ENCODE measurements at regions not wholly inside any gene's neighbourhood (a gene's known extent, or its start where the extent isn't known, plus 50 kb on each side); places are given as distances from the start of the nearest gene placed in this dataset.
"Not testable (repeated sequence)": the region's sequence is repeated elsewhere in the genome, so short reads cannot be mapped to it uniquely, and the experiment has no call there.

DNA sequence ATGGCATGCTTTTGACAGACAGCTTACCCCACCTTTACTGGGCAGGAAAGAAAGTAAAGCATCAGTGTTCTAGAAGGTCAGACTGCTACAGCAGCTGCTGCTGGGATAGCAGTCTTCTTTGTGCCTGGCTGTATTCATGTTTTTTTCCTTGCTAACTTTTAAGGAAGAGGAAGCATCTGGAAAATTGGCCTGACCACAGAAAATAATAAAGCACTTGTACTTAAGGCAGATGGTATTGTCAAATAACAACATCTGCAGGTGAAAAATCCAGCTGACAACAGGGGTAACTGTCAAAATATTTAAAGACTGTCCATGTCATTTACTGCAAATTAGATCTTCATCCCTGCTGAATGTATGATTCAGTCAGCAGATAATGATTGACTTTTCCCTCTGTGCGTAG is 229.0 kb downstream of the OXSM start:
- no peaks in the 10 kb centered on the region for H3K9me3 ChIP-seq (ENCODE audit: control insufficient read depth, low read length)
- no peak overlapping the region for H3K4me3 ChIP-seq (ENCODE audit: low read depth, low read length)
- no peak overlapping the region for H3K27ac ChIP-seq
- H3K9ac ChIP-seq, result no peak overlapping the region
- H3K4me2 ChIP-seq (ENCODE audit: low read length), result no peak overlapping the region
- TF ChIP-seq, protein P1, sequence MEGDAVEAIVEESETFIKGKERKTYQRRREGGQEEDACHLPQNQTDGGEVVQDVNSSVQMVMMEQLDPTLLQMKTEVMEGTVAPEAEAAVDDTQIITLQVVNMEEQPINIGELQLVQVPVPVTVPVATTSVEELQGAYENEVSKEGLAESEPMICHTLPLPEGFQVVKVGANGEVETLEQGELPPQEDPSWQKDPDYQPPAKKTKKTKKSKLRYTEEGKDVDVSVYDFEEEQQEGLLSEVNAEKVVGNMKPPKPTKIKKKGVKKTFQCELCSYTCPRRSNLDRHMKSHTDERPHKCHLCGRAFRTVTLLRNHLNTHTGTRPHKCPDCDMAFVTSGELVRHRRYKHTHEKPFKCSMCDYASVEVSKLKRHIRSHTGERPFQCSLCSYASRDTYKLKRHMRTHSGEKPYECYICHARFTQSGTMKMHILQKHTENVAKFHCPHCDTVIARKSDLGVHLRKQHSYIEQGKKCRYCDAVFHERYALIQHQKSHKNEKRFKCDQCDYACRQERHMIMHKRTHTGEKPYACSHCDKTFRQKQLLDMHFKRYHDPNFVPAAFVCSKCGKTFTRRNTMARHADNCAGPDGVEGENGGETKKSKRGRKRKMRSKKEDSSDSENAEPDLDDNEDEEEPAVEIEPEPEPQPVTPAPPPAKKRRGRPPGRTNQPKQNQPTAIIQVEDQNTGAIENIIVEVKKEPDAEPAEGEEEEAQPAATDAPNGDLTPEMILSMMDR (IDR thresholded peaks at IDR 0.05), result no peak
- no peaks in the 10 kb centered on the region for H3K36me3 ChIP-seq (ENCODE audit: control insufficient read depth, insufficient read depth, low read length)
- no peaks in the 10 kb centered on the region for H3K4me1 ChIP-seq
- no peaks in the 10 kb centered on the region for H3K79me2 ChIP-seq
- no peak overlapping the region for H2AFZ ChIP-seq
- H3K27me3 ChIP-seq (ENCODE audit: control insufficient read depth, insufficient read depth, low read length), result no peaks in the 10 kb centered on the region

DNA sequence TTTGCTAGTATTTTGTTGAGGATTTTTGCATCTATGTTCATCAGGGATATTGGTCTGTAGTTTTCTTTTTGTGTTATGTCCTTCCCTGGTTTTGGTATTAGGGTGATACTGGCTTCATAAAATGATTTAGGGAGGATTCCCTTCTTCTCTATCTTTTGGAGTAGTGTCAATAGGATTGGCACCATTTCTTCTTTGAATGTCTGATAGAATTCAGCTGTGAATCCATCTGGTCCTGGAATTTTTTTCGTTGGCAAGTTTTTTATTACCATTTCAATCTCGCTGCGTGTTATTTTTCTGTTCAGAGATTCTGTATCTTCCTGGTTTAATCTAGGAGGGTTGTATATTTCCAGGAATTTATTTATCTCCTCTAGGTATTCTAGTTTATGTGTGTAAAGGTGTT is 234.3 kb downstream of the OXSM start:
- not testable (repeated sequence) for H3K4me2 ChIP-seq (ENCODE audit: low read length); H2AFZ ChIP-seq; H3K36me3 ChIP-seq (ENCODE audit: control insufficient read depth, insufficient read depth, low read length); H3K9ac ChIP-seq; H3K4me1 ChIP-seq; H3K9me3 ChIP-seq (ENCODE audit: control insufficient read depth, low read length); H3K27ac ChIP-seq; H3K4me3 ChIP-seq (ENCODE audit: low read depth, low read length); H3K27me3 ChIP-seq (ENCODE audit: control insufficient read depth, insufficient read depth, low read length); H3K79me2 ChIP-seq

DNA sequence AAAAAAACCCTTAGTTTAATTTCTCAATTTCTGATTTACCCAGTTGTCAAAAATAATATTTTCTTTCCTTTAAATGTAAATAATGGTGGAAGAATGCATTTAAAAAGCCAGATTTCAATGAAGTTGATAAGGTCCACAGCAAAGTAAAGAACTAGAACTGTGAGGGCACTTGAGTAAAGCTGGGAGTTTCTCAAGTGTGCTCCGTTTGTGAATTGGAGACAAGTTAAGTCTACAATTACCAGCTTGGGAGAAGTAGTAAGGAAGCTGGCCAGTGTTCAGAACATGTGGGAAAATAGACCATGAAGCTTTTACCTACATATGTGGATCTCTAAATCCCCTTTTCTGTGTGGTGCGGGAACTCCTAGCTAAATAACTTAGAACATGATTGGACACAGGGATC is 239.4 kb downstream of the OXSM start:
- Histone ChIP-seq H3K9me3 (ENCODE audit: control insufficient read depth, low read length) (no peaks in the 10 kb centered on the region), H2AFZ (no peak overlapping the region), H3K27me3 (ENCODE audit: control insufficient read depth, insufficient read depth, low read length) (no peaks in the 10 kb centered on the region), H3K9ac (no peak overlapping the region), H3K79me2 (no peaks in the 10 kb centered on the region), H3K27ac (no peak overlapping the region), H3K36me3 (ENCODE audit: control insufficient read depth, insufficient read depth, low read length) (no peaks in the 10 kb centered on the region), H3K4me3 (ENCODE audit: low read depth, low read length) (no peak overlapping the region), H3K4me1 (no peaks in the 10 kb centered on the region), H3K4me2 (ENCODE audit: low read length) (no peak overlapping the region)
- TF ChIP-seq, protein P1 (IDR thresholded peaks at IDR 0.05), result no peak

DNA sequence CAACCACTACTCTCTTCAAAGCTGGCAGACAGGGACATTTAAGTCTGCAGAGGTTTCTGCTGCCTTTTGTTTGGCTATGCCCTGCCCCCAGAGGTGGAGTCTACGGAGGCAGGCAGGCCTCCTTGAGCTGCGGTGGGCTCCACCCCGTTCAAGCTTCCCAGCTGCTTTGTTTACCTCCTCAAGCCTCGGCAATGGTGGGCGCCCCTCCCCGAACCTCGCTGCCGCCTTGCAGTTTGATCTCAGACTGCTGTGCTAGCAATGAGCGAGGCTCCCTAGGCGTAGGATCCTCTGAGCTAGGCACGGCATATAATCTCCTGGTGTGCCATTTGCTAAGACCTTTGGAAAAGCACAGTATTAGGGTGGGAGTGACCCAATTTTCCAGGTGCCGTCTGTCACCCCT is 252.2 kb downstream of the OXSM start:
- H3K9me3 ChIP-seq (ENCODE audit: control insufficient read depth, low read length); H3K9ac ChIP-seq; H3K4me1 ChIP-seq; H2AFZ ChIP-seq; H3K4me2 ChIP-seq (ENCODE audit: low read length); H3K36me3 ChIP-seq (ENCODE audit: control insufficient read depth, insufficient read depth, low read length); H3K4me3 ChIP-seq (ENCODE audit: low read depth, low read length); H3K27me3 ChIP-seq (ENCODE audit: control insufficient read depth, insufficient read depth, low read length); H3K27ac ChIP-seq; H3K79me2 ChIP-seq: not testable (repeated sequence)

DNA sequence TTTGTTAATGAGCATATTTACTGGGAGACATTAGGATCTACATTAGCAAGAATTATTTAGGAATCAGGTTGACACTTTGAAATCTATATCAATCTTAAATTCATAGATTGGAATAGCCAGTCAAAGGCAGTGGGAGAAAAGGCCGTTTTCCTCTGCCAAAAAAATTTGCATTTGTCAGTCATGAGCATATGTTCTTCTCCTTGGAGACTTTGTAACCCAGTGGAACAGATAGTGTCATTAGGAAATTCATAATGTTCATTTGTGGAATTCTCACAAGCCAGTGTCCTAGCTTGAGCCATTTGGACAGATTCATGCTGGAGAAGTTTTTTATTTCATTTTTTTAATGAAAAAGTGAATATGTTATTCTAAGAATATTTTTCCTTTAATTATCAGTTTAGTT is 260.1 kb downstream of the OXSM start:
- no peak overlapping the region for H3K4me3 ChIP-seq (ENCODE audit: low read depth, low read length)
- H3K9ac ChIP-seq, result no peak overlapping the region
- H3K27me3 ChIP-seq (ENCODE audit: control insufficient read depth, insufficient read depth, low read length), result no peaks in the 10 kb centered on the region
- no peaks in the 10 kb centered on the region for H3K4me1 ChIP-seq
- H3K27ac ChIP-seq, result no peak overlapping the region
- no peaks in the 10 kb centered on the region for H3K9me3 ChIP-seq (ENCODE audit: control insufficient read depth, low read length)
- H2AFZ ChIP-seq, result no peak overlapping the region
- no peaks in the 10 kb centered on the region for H3K79me2 ChIP-seq
- no peak overlapping the region for H3K4me2 ChIP-seq (ENCODE audit: low read length)
- TF ChIP-seq, protein P1 (IDR thresholded peaks at IDR 0.05), result no peak
- H3K36me3 ChIP-seq (ENCODE audit: control insufficient read depth, insufficient read depth, low read length), result no peaks in the 10 kb centered on the region

DNA sequence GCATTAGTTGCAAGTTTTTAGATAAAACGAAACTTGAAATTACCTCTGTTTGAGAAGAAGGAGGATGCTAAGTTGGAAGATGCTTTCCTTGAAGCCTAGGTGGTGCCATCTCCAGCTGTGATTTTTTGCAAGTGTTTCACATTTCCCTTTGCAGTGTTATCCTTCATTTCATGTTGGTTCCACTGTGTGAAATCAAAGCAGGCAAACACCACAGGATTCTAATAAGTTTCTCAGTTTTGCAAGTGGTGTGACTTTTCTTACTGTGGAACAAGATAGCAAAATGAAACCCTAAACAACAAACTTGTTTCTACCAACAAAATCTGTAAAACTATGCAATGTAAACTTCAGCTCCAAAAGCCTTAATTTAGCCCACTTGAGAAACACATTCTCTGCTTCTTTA is 260.9 kb downstream of the OXSM start:
- H3K36me3 ChIP-seq (ENCODE audit: control insufficient read depth, insufficient read depth, low read length), result no peaks in the 10 kb centered on the region
- no peak overlapping the region for H3K4me2 ChIP-seq (ENCODE audit: low read length)
- no peak overlapping the region for H2AFZ ChIP-seq
- H3K9me3 ChIP-seq (ENCODE audit: control insufficient read depth, low read length), result no peaks in the 10 kb centered on the region
- no peaks in the 10 kb centered on the region for H3K27me3 ChIP-seq (ENCODE audit: control insufficient read depth, insufficient read depth, low read length)
- H3K4me1 ChIP-seq, result no peaks in the 10 kb centered on the region
- no peak overlapping the region for H3K4me3 ChIP-seq (ENCODE audit: low read depth, low read length)
- H3K79me2 ChIP-seq, result no peaks in the 10 kb centered on the region
- no peak overlapping the region for H3K27ac ChIP-seq
- no peak overlapping the region for H3K9ac ChIP-seq
- TF ChIP-seq, protein P1 (IDR thresholded peaks at IDR 0.05), result no peak

Data from parathyroid adenoma (tissue), 2 donors.